NCI-H146 (cell line): ENCODE measurements at regions not wholly inside any gene's neighbourhood (a gene's known extent, or its start where the extent isn't known, plus 50 kb on each side); places are given as distances from the start of the nearest gene placed in this dataset.

Source experiments
- DNase-seq: peaks from one replicate; lab custom pipeline; 2025; lab: John Stamatoyannopoulos, UW

GRCh38 chr17:72208832-72209231 is 88.0 kb downstream of the SOX9 start:
- DNase-seq, result no peak

GRCh38 chr17:72212041-72212440 is 91.2 kb downstream of the SOX9 start:
- no peak for DNase-seq

- no peak for DNase-seq
These were observed 94.7 kb downstream of the SOX9 start for GRCh38 chr17:72215490-72215889.

DNA sequence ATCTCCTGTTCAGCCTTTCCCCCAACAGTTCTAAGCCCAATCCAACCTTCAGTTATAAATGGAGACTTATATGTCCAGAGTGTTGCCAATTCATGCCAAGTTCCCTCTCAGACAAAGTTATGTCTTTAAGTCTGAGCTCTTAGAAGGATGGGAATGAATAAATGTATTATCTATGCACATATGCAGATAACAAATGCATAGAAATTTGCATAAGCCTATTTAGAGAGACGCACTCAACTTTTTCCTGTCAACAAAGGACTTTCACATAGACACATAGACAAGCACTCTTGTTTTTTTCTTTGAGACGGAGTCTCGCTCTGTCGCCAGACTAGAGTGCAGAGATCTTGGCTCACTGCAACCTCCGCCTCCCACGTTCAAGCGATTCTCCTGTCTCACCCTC is 95.1 kb downstream of the SOX9 start:
- no peak for DNase-seq

GRCh38 chr17:72219137-72219823 is 98.5 kb downstream of the SOX9 start:
- no peak for DNase-seq

GRCh38 chr17:72219824-72220493 is 99.1 kb downstream of the SOX9 start:
- DNase-seq, result no peak

- no peak for DNase-seq
These were observed 102.0 kb downstream of the SOX9 start for GRCh38 chr17:72222661-72223380.

GRCh38 chr17:72223866-72224291 is 103.1 kb downstream of the SOX9 start:
- no peak for DNase-seq

GRCh38 chr17:72226322-72226721 is 105.5 kb downstream of the SOX9 start:
- DNase-seq, result no peak

- DNase-seq, result no peak
These were observed 113.2 kb downstream of the SOX9 start for GRCh38 chr17:72233986-72234385.

DNA sequence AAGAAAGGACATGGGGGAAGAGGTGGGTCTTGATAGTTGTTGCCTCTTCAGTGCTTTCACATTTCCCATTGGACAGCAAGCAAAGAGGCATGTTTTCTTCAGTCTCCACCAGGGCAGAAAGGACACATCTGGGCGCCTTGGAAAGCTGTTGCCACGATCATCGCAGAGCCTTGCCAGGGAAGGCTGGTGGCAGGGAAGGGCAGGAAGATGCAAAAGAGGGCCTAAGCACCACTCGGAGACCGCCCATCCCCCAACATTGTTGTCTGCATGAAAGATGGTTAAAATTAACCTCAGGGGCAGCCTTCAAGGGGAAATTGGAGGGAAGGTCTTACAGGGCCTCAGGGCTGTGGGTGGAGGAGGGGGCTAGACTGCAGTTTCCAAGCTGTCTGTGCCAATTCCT is 114.2 kb downstream of the SOX9 start:
- DNase-seq, result no peak

- peak; percentile 40 for DNase-seq
These were observed 116.3 kb downstream of the SOX9 start for GRCh38 chr17:72236980-72237633.

GRCh38 chr17:72238157-72238673 is 117.4 kb downstream of the SOX9 start:
- no peak for DNase-seq

DNA sequence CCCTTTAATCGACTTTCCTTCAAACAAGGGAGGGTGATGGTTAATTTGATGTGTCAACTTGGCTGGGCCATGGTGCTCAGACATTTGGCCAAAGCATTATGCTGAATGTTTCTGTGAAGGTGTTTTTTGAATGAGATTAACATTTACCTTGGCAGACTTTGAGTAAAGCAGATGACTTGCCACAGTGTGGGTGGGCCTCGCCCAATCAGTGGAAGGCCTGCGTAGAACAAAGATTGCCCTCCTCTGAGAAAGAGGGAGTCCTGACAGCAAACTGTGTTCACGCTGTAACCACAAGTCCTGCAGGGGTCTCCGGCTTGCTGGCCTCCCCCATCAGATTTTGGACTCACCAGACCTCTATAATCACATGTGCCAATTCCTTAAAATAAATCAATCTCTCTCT is 118.7 kb downstream of the SOX9 start:
- DNase-seq, result no peak

GRCh38 chr17:72240333-72240732 is 119.5 kb downstream of the SOX9 start:
- DNase-seq, result no peak

DNA sequence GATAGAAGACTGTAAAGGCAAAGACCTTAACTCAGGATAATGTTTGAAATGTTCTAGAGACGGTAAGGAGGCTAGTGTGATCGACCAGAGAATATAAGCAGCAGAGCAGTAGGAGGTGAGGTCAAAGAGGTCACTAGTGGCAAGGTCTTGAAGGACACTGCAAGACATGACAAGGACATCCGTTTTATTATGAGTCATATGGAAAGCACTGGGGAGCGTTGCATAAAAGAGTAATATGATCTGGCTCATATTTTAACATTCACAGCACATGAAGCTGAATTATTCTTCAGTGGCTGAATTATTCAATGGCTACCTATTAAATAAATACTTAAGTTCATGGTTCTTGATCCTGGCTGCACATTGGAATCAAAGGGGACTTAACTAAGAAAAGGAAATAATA is 123.7 kb downstream of the SOX9 start:
- no peak for DNase-seq

GRCh38 chr17:72244956-72245355 is 124.1 kb downstream of the SOX9 start:
- no peak for DNase-seq

- no peak for DNase-seq
These were observed 128.6 kb downstream of the SOX9 start for GRCh38 chr17:72249441-72249840.

DNA sequence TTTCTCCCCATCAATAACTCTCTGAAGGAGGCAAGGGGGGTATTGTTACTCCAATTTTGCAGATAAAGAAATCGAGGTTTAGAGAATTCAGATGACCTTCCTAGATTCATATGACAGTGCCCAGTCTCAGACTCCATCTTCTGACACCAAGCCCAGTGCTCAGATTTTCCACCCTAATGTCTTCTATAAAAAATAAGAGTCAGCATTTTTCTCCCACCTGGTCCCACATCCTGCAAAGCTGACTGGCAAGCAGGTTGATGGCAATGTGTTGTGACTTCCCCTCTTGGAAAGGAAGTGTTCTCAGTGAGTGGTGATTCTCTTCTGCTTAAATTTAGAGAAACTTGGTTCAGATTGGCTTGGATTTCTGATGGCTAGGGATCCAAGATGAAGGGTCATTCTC is 129.4 kb downstream of the SOX9 start:
- DNase-seq, result no peak

DNA sequence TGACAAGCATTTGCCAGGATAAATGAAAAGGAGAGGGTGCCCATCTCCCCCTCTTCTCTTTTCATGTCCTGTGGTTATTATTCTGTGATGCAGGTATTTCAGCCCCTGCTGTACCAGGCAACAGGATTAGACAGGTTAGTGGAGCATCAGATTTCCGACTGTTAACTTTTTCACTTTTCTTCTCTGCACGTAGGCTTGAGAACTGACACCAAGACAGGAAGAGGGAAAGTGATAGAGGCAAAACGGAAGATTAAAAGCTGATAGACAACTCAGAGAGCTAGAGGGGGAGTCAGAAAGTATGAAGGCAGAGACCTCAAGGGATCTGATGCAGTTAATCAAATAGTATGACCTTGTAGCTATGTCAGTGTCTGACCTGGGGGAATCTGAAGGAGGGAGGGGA is 132.8 kb downstream of the SOX9 start:
- DNase-seq, result no peak

DNA sequence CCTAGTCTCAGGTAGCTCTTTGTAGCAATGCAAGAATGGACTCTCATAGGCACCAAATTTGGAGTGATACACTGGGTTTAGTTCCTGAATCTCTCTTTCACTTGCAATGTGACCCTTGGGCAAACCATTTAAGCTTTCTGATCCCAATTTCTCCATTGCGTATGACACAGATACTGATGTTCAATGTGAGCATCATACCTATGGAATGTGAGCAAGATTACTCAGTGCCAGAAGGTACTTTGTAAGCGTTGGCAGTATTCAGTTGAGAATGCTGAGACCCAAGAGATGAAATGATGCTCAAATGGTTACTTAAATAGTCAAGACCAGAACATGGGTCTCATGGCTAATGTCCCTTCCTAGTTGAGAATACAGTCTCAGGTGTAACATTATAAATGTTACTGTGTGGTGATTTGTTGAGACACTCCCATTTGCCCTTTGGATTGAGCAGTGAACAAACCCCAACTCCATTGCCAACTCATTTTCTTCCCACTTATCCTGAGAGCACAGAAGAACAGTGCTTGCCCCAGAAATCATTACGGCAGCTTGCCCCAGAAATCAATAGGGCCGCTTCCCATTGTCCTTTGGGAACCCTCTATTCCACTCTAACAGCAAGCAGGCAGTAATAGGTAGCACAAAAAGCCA is 134.1 kb downstream of the SOX9 start:
- DNase-seq, result no peak

- DNase-seq, result peak; percentile 25
These were observed 134.7 kb downstream of the SOX9 start for GRCh38 chr17:72255481-72255880.
